ENCODE measurements at regions not wholly inside any gene's neighbourhood (a gene's known extent, or its start where the extent isn't known, plus 50 kb on each side); places are given as distances from the start of the nearest gene placed in this dataset.

DNA sequence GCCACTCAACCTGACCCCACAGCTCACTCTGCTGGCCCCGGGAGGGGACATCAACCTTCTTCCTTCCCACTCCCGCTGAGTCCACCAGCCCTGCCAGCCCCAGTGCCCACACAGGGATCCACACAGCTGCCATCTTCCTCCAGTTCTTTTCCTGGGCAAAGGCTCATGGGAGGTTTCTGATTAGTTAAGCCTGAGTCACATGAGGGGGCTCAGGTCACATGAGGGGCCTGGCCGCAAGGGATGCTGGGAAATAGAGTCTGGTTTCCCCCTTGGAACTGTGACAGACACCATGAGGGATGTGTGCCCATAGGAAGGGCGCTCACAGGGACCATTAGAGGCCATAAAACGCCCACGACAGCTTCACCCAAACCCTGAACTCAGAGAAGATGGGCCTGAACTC is 228.7 kb upstream of the SFSWAP start:
- ATAC-seq (no peak), DNase-seq (no peak)
- TF ChIP-seq, protein P1, sequence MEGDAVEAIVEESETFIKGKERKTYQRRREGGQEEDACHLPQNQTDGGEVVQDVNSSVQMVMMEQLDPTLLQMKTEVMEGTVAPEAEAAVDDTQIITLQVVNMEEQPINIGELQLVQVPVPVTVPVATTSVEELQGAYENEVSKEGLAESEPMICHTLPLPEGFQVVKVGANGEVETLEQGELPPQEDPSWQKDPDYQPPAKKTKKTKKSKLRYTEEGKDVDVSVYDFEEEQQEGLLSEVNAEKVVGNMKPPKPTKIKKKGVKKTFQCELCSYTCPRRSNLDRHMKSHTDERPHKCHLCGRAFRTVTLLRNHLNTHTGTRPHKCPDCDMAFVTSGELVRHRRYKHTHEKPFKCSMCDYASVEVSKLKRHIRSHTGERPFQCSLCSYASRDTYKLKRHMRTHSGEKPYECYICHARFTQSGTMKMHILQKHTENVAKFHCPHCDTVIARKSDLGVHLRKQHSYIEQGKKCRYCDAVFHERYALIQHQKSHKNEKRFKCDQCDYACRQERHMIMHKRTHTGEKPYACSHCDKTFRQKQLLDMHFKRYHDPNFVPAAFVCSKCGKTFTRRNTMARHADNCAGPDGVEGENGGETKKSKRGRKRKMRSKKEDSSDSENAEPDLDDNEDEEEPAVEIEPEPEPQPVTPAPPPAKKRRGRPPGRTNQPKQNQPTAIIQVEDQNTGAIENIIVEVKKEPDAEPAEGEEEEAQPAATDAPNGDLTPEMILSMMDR (IDR thresholded peaks at IDR 0.05) = no peak
- intact Hi-C loops (cut with DNase I) = no loop called here
- no peaks in the 10 kb centered on the region for H3K27me3 ChIP-seq
- H3K36me3 ChIP-seq = no peaks in the 10 kb centered on the region
- H3K9me3 ChIP-seq = no peaks in the 10 kb centered on the region
- no peaks in the 10 kb centered on the region for H3K4me1 ChIP-seq
- no peak overlapping the region for H3K4me3 ChIP-seq
- H3K27ac ChIP-seq = no peak overlapping the region

DNA sequence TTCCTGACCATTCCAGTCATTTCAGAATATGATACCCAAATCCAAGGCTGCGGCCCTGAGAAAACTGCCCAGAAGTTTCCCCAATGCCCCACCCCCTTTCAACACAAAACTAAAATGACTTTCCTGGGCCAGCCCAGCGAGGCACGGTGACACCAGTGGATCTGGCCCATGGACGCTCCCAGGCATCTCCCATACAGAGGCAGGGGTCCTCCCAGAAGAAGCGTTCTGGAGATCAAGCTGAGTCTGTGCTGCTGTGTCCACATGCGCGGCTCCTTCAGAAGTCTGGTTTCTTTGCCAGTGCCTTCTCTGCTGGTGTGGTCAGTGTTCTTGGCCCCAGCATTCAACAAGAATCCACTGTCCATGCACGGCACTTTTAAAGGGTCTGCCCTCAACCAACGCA is 228.2 kb upstream of the SFSWAP start:
- H3K4me1 ChIP-seq = no peaks in the 10 kb centered on the region
- H3K27me3 ChIP-seq = no peaks in the 10 kb centered on the region
- H3K4me3 ChIP-seq = no peak overlapping the region
- ATAC-seq (no peak), DNase-seq (no peak)
- H3K36me3 ChIP-seq = no peaks in the 10 kb centered on the region
- no peaks in the 10 kb centered on the region for H3K9me3 ChIP-seq
- intact Hi-C loops (cut with DNase I) = no loop called here
- TF ChIP-seq, protein P1 (IDR thresholded peaks at IDR 0.05) = no peak
- no peak overlapping the region for H3K27ac ChIP-seq

DNA sequence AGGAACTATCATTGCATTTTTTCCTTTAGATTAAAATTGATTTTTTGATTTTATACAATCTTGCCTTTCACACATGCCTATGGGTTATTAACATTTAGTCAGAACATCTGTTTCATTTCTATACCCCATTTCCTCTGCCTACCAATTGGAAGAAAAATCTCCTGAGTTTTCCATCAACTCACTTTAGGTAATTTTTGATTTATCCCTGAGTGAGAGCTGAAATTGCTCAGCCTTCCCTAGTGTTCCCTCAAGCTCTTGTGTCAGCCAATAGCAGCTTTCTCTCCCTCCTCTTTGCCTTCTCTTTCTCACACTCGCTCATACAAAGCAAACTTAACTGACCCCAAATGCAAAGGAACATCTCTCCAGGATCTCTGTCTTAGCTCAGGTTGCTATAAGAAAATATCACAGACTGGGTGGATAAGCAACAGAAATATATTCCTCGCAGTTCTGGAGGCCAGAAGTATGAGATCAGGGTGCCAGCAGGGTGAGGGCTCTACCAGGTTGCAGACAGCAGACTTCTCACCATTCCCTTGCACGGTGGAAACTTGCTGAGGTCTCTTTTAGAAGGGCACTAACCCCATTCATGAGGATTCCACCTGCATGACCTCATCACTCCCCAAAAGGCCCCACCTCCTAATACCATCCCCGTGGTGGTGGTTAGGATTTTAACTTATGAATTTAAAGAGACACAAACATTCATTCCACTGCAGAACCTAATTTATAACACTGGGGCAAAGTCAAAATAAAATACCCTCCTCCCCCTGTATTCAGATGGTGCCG is 224.2 kb upstream of the SFSWAP start:
- no peaks in the 10 kb centered on the region for H3K9me3 ChIP-seq
- ATAC-seq (no peak), DNase-seq (no peak)
- no peak overlapping the region for H3K27ac ChIP-seq
- H3K36me3 ChIP-seq = no peaks in the 10 kb centered on the region
- H3K4me1 ChIP-seq = no peaks in the 10 kb centered on the region
- H3K4me3 ChIP-seq = no peak overlapping the region
- intact Hi-C loops (cut with DNase I) = no loop called here
- H3K27me3 ChIP-seq = no peaks in the 10 kb centered on the region
- TF ChIP-seq, protein P1 (IDR thresholded peaks at IDR 0.05) = no peak

DNA sequence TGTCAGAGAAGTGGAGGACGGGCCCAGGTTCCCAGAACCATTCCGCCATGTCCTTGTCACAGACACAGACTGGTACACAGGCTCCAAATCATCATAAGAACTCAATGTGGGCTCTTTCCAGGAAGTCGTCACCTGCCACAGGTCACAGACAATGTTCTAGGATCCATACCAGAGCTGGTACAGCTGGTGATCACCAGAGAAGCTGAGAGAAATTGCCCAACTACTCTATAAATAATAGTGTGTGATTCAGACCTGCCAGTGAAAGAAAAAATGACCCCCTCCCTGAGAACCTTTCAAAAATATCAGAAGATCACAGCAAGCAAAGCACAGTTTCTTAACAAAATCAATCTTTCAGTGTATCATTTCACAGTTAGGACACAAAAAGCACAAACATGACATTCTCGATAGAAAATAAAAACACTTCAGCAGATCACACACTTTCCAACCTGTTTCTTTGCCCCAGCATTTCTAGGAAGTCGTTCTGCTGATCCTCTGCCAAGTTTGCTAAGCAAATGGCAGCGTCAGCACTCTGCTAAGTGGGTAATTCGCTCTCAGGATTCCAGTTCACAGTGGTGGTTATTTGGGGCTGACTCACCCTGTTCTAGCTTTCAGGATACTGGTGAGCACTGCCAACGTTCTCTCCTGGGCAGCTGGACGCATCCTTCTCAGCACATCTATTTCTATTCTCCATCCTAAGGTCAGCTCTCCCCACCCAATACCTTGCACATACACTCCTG is 223.3 kb upstream of the SFSWAP start:
- no peak overlapping the region for H3K27ac ChIP-seq
- no peaks in the 10 kb centered on the region for H3K27me3 ChIP-seq
- H3K36me3 ChIP-seq = no peaks in the 10 kb centered on the region
- no peaks in the 10 kb centered on the region for H3K4me1 ChIP-seq
- H3K9me3 ChIP-seq = no peaks in the 10 kb centered on the region
- peak; percentile 73 for ATAC-seq
- H3K4me3 ChIP-seq = no peak overlapping the region
- DNase-seq = no peak
- TF ChIP-seq, protein P1 (IDR thresholded peaks at IDR 0.05) = no peak
- intact Hi-C loops (cut with DNase I) = no loop called here

DNA sequence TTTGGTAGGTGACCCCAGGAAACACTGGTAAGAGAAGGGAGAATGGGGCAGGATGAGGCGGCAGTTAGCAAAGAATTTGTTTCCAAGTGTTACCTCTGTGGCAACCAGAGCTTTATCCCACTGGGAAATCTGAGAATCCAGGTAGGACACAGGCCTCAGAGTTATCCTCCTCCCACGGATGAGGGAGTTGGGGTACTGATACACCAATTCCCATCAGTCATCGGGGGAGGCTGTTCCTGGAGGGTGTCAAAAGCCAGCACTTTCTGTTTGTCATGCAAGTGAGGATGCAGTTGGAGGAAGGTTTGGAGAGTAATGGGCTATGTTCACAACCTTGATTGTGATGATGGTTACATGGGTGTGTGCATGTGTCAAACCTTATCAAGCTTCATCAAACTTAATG is 221.2 kb upstream of the SFSWAP start:
- Histone ChIP-seq H3K4me1 (no peaks in the 10 kb centered on the region), H3K36me3 (no peaks in the 10 kb centered on the region), H3K9me3 (no peaks in the 10 kb centered on the region), H3K27ac (no peak overlapping the region), H3K4me3 (no peak overlapping the region), H3K27me3 (no peaks in the 10 kb centered on the region)
- intact Hi-C loops (cut with DNase I) = no loop called here
- ATAC-seq (no peak), DNase-seq (no peak)
- TF ChIP-seq, protein P1 (IDR thresholded peaks at IDR 0.05) = no peak
